HCT116 (cell line): ENCODE measurements at regions not wholly inside any gene's neighbourhood (a gene's known extent, or its start where the extent isn't known, plus 50 kb on each side); places are given as distances from the start of the nearest gene placed in this dataset.

Source experiments
- CEBPB ChIP-seq: IDR thresholded peaks from 2 replicates; pipeline ENCODE4 v1.6.1; 2012; ENCODE audit warnings: low read depth
- EGR1 ChIP-seq: IDR thresholded peaks from 2 replicates; pipeline ENCODE4 v1.6.1; 2012; ENCODE audit warnings: low read depth
- ELF1 ChIP-seq: IDR thresholded peaks from 2 replicates; pipeline ENCODE4 v1.6.1; 2012; ENCODE audit warnings: low read depth, borderline replicate concordance
- EZH2 ChIP-seq: fragments of 200-600 bp; sonication (generic); IDR thresholded peaks from 2 replicates; pipeline ENCODE4 v1.6.1; 2017; ENCODE audit warnings: antibody characterized with exemption, mixed run types
- EZH2phosphoT487 ChIP-seq: fragments of 200-600 bp; IDR thresholded peaks from 2 replicates; pipeline ENCODE4 v1.6.1; 2018; ENCODE audit warnings: antibody characterized with exemption, borderline replicate concordance
- POLR2A ChIP-seq: IDR thresholded peaks from 2 replicates; pipeline ENCODE4 v1.7.0; 2011; ENCODE audit warnings: borderline replicate concordance; ENCODE audit not compliant: insufficient read depth, insufficient read length; ENCODE audit errors: extremely low read depth
- POLR2AphosphoS5 ChIP-seq: IDR thresholded peaks from 2 replicates; pipeline ENCODE4 v1.6.1; 2011; ENCODE audit warnings: mild to moderate bottlenecking, low read depth, low read length, moderate library complexity
- SRF ChIP-seq: IDR thresholded peaks from 2 replicates; pipeline ENCODE4 v1.6.1; 2012; ENCODE audit warnings: low read depth
- TCF7L2 ChIP-seq: IDR thresholded peaks from 2 replicates; pipeline ENCODE4 v1.7.0; 2011; ENCODE audit warnings: borderline replicate concordance, inconsistent platforms; ENCODE audit not compliant: insufficient read depth, insufficient read length; ENCODE audit errors: extremely low read depth
- YY1 ChIP-seq: IDR thresholded peaks from 2 replicates; pipeline ENCODE4 v1.6.1; 2011; ENCODE audit warnings: low read length, low read depth, moderate library complexity, mild to moderate bottlenecking; ENCODE audit not compliant: insufficient replicate concordance; ENCODE audit errors: extremely low read depth
- ZBTB33 ChIP-seq: IDR thresholded peaks from 2 replicates; pipeline ENCODE4 v1.6.1; 2011; ENCODE audit warnings: mild to moderate bottlenecking, low read length, moderate library complexity; ENCODE audit not compliant: insufficient replicate concordance; ENCODE audit errors: extremely low read depth
- ZNF274 ChIP-seq: fragments of 200-500 bp; sonication (Bioruptor generic); IDR thresholded peaks from 2 replicates; pipeline ENCODE4 v1.6.1; 2014; ENCODE audit warnings: mild to moderate bottlenecking, low read depth, low read length, inconsistent platforms
- TF ChIP-seq, protein P1 (sequence below): IDR thresholded peaks from 2 replicates; pipeline ENCODE4 v1.6.1; 2012
- TF ChIP-seq, protein P2 (sequence below), 3 experiments: fragments of 200-600 bp in 1 of 3; sonication (generic) in 1 of 3; IDR thresholded peaks in 2 of 3; conservative IDR thresholded peaks in 1 of 3; 2 replicates each; pipeline ENCODE4 v1.5.1; 2012 to 2017; ENCODE audit warnings: low read depth in 2 of 3, low read length in 2 of 3, antibody characterized with exemption in 1 of 3, borderline replicate concordance in 1 of 3, control low read depth in 1 of 3, mild to moderate bottlenecking in 1 of 3, mixed read lengths in 1 of 3, mixed run types in 1 of 3, moderate library complexity in 1 of 3; ENCODE audit not compliant: insufficient read depth in 1 of 3

- TF ChIP-seq, protein P1, sequence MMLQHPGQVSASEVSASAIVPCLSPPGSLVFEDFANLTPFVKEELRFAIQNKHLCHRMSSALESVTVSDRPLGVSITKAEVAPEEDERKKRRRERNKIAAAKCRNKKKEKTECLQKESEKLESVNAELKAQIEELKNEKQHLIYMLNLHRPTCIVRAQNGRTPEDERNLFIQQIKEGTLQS, result no peak
- TF ChIP-seq, protein P2, sequence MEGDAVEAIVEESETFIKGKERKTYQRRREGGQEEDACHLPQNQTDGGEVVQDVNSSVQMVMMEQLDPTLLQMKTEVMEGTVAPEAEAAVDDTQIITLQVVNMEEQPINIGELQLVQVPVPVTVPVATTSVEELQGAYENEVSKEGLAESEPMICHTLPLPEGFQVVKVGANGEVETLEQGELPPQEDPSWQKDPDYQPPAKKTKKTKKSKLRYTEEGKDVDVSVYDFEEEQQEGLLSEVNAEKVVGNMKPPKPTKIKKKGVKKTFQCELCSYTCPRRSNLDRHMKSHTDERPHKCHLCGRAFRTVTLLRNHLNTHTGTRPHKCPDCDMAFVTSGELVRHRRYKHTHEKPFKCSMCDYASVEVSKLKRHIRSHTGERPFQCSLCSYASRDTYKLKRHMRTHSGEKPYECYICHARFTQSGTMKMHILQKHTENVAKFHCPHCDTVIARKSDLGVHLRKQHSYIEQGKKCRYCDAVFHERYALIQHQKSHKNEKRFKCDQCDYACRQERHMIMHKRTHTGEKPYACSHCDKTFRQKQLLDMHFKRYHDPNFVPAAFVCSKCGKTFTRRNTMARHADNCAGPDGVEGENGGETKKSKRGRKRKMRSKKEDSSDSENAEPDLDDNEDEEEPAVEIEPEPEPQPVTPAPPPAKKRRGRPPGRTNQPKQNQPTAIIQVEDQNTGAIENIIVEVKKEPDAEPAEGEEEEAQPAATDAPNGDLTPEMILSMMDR (IDR thresholded peaks at IDR 0.05 in 2 of 3, conservative IDR thresholded peaks at IDR 0.05 in 1 of 3; ENCODE audit: borderline replicate concordance in 1 of 3, insufficient read depth in 1 of 3, low read depth in 2 of 3, low read length in 2 of 3), result no peak
- TF ChIP-seq POLR2A, result no peak
- no peak for TF ChIP-seq SRF
- TF ChIP-seq ZNF274, result no peak
- no peak for TF ChIP-seq POLR2AphosphoS5
- no peak for TF ChIP-seq EZH2phosphoT487
- TF ChIP-seq YY1, result no peak
- TF ChIP-seq EZH2, result no peak
- TF ChIP-seq ZBTB33, result no peak
- TF ChIP-seq TCF7L2, result no peak
- TF ChIP-seq ELF1, result no peak
- TF ChIP-seq EGR1, result no peak
- no peak for TF ChIP-seq CEBPB
Measured at GRCh38 chr10:80814147-80814652, 276.5 kb downstream of the SH2D4B start.
